PC-3 (cell line): ENCODE measurements at regions not wholly inside any gene's neighbourhood (a gene's known extent, or its start where the extent isn't known, plus 50 kb on each side); places are given as distances from the start of the nearest gene placed in this dataset.
"Not testable (repeated sequence)": the region's sequence is repeated elsewhere in the genome, so short reads cannot be mapped to it uniquely, and the experiment has no call there.

Experiments
- ATAC-seq: fragments of 200-7000 bp; cut with Tn5 transposase; 2 replicates; pipeline ENCODE4 v1.9.1; 2020; ENCODE audit warnings: mild to moderate bottlenecking, moderate library complexity
- BruUV-seq: library from RNA; stranded (reverse); fragments of 400-500 nt; replicated peaks from 2 replicates; lab custom pipeline; 2021; lab: Mats Ljungman, UMichigan
- CTCF ChIA-PET: fragments of 300-600 bp; sonication (Branson Sonifier 250); formaldehyde crosslinking; loops from one replicate; lab custom pipeline; 2022; ENCODE audit warnings: antibody characterized with exemption; lab: Charles Lee
- POLR2A ChIA-PET: fragments of 300-600 bp; sonication (Branson Sonifier 250); formaldehyde crosslinking; loops from one replicate; lab custom pipeline; 2022; ENCODE audit warnings: antibody characterized with exemption; ENCODE audit not compliant: unreplicated experiment; lab: Charles Lee
- DNase-seq: peaks from one replicate; pipeline ENCODE4 v3.0.0-alpha.2; 2015
- H2AFZ ChIP-seq: fragments of 300-600 bp; sonication (generic); 2 replicates; pipeline ENCODE4 v1.6.0; 2016; ENCODE audit warnings: antibody characterized with exemption, low read length
- H3F3A ChIP-seq: fragments of 300-600 bp; sonication (generic); one replicate; pipeline ENCODE4 v1.6.0; 2017; ENCODE audit warnings: antibody characterized with exemption, low read length, control low read depth, mild to moderate bottlenecking; ENCODE audit not compliant: unreplicated experiment
- H3K27ac ChIP-seq: fragments of 300-600 bp; sonication (generic); 2 replicates; pipeline ENCODE4 v1.5.1; 2016; ENCODE audit warnings: mild to moderate bottlenecking, low read length
- H3K27me3 ChIP-seq: fragments of 300-600 bp; sonication (generic); 2 replicates; pipeline ENCODE4 v1.6.1; 2016; ENCODE audit warnings: low read length, mixed read lengths
- H3K36me3 ChIP-seq: fragments of 300-600 bp; sonication (generic); 2 replicates; pipeline ENCODE4 v1.6.1; 2016; ENCODE audit warnings: low read depth, mixed run types, low read length, mixed read lengths
- H3K4me1 ChIP-seq: fragments of 300-600 bp; sonication (generic); 2 replicates; pipeline ENCODE4 v1.5.1; 2016; ENCODE audit warnings: low read length; ENCODE audit not compliant: insufficient read depth
- H3K4me2 ChIP-seq: fragments of 300-600 bp; sonication (generic); 2 replicates; pipeline ENCODE4 v1.6.0; 2016; ENCODE audit warnings: low read length
- H3K4me3 ChIP-seq: fragments of 300-600 bp; sonication (generic); 2 replicates; pipeline ENCODE4 v1.5.1; 2016; ENCODE audit warnings: mild to moderate bottlenecking, low read length, mixed read lengths
- H3K79me2 ChIP-seq: fragments of 300-600 bp; sonication (generic); 2 replicates; pipeline ENCODE4 v1.6.1; 2017; ENCODE audit warnings: low read length, mixed read lengths
- H3K9ac ChIP-seq: fragments of 300-600 bp; sonication (generic); 2 replicates; pipeline ENCODE4 v1.6.0; 2016; ENCODE audit warnings: mild to moderate bottlenecking, low read length
- H3K9me2 ChIP-seq: fragments of 300-600 bp; sonication (generic); replicated peaks from 2 replicates; pipeline ENCODE4 v1.6.1; 2016; ENCODE audit warnings: mixed run types, low read length, mixed read lengths
- H3K9me3 ChIP-seq: fragments of 300-600 bp; sonication (generic); 2 replicates; pipeline ENCODE4 v1.6.1; 2016; ENCODE audit warnings: low read length, mixed read lengths
- H4K20me1 ChIP-seq: fragments of 300-600 bp; sonication (generic); 2 replicates; pipeline ENCODE4 v1.6.1; 2016; ENCODE audit warnings: low read length, mixed read lengths
- EZH2 ChIP-seq: fragments of 300-600 bp; sonication (generic); IDR thresholded peaks from one replicate; pipeline ENCODE4 v1.6.1; 2017; ENCODE audit warnings: antibody characterized with exemption, mild to moderate bottlenecking, low read length; ENCODE audit not compliant: unreplicated experiment
- EZH2phosphoT487 ChIP-seq: fragments of 300-600 bp; sonication (generic); IDR thresholded peaks from 2 replicates; pipeline ENCODE4 v1.6.1; 2018; ENCODE audit warnings: mild to moderate bottlenecking, antibody characterized with exemption, low read length, borderline replicate concordance
- intact Hi-C: fragments of 100-400 bp; cut with micrococcal nuclease; formaldehyde crosslinking; loops from 2 replicates; pipeline ENCODE4 v1.9.0; 2023
- TF ChIP-seq, protein P1 (sequence below): fragments of 300-600 bp; sonication (generic); conservative IDR thresholded peaks from 2 replicates; pipeline ENCODE4 v1.5.1; 2017; ENCODE audit warnings: antibody characterized with exemption, low read depth, mild to moderate bottlenecking, low read length

DNA sequence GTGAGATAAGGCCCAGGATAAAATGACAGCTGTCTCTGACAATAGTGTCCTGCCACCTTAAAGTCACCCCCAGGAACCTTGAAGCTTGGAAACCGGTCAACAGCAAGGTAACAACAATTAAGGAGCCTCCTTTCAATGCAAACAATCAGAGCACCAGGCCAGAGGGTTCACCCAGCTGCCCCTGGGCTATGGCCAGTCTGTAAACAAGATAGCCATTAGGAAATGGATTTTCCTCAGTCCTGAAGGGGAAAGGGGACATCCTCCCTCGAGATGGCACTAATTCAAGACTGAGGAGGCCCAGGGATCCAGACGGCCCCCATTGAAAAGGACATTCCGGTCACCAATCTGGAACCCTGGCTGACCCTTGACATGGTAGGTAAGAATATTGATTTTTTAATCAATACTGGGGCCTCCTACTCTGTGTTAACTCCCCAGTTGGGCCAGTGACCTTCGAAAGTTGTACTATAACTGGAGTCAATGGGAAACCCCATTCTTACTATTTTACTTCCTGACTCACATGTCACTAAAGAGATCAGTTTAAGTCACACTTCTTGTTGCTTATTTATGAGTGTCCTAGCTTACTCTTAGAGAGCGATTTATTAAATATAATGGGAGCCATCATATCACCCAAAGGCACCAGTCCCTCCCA, 61.7 kb upstream of the CT45A1 start:
- DNase-seq = no peak
- H4K20me1 ChIP-seq = no peaks in the 10 kb centered on the region
- H3K9me3 ChIP-seq = no peaks in the 10 kb centered on the region
- no peaks in the 10 kb centered on the region for H3K79me2 ChIP-seq
- H3F3A ChIP-seq = no peaks in the 10 kb centered on the region
- no peak overlapping the region for H3K9ac ChIP-seq
- intact Hi-C loops = no loop called here
- ATAC-seq = no peak
- H3K4me3 ChIP-seq = no peak overlapping the region
- H3K27ac ChIP-seq = no peak overlapping the region
- ChIA-PET CTCF (no interaction called here), POLR2A (no interaction called here)
- no peak overlapping the region for H2AFZ ChIP-seq
- no peaks in the 10 kb centered on the region for H3K36me3 ChIP-seq
- BruUV-seq = no TSS peak
- H3K27me3 ChIP-seq = peaks cover 36% of the 10 kb centered on the region; the same call in 1 of the 2 replicates
- H3K4me1 ChIP-seq = no peaks in the 10 kb centered on the region
- H3K9me2 ChIP-seq = no peaks in the 10 kb centered on the region
- no peak overlapping the region for H3K4me2 ChIP-seq
- TF ChIP-seq, protein P1, sequence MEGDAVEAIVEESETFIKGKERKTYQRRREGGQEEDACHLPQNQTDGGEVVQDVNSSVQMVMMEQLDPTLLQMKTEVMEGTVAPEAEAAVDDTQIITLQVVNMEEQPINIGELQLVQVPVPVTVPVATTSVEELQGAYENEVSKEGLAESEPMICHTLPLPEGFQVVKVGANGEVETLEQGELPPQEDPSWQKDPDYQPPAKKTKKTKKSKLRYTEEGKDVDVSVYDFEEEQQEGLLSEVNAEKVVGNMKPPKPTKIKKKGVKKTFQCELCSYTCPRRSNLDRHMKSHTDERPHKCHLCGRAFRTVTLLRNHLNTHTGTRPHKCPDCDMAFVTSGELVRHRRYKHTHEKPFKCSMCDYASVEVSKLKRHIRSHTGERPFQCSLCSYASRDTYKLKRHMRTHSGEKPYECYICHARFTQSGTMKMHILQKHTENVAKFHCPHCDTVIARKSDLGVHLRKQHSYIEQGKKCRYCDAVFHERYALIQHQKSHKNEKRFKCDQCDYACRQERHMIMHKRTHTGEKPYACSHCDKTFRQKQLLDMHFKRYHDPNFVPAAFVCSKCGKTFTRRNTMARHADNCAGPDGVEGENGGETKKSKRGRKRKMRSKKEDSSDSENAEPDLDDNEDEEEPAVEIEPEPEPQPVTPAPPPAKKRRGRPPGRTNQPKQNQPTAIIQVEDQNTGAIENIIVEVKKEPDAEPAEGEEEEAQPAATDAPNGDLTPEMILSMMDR = no peak
- no peak for TF ChIP-seq EZH2phosphoT487
- no peak for TF ChIP-seq EZH2

DNA sequence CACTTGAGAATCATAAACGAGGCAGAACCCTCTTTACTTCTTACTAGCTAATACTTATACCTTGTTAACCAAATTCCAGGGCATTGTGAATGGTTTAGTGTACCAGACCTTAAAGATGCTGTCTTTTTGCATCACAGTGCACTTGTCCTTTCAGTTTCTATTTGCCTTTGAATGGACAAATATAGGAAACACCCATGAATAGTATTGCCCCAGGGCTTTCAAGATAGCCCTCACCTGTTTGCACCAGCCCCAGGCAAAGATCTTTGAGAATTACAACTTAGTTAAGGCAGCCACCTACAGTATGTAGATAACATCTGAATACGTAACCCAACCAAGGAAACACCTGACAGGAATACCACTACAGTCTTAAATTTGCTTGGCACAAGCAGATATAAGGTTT, 60.8 kb upstream of the CT45A1 start:
- POLR2A ChIA-PET = no interaction called here
- peaks cover 36% of the 10 kb centered on the region; the same call in 1 of the 2 replicates for H3K27me3 ChIP-seq
- no peaks in the 10 kb centered on the region for H4K20me1 ChIP-seq
- H2AFZ ChIP-seq = no peak overlapping the region
- no peaks in the 10 kb centered on the region for H3K9me2 ChIP-seq
- TF ChIP-seq, protein P1 = no peak
- TF ChIP-seq EZH2phosphoT487 (no peak), EZH2 (no peak)
- intact Hi-C loops = no loop called here
- H3K4me2 ChIP-seq = no peak overlapping the region
- H3K9me3 ChIP-seq = no peaks in the 10 kb centered on the region
- BruUV-seq = no TSS peak
- no peak overlapping the region for H3K9ac ChIP-seq
- H3K36me3 ChIP-seq = no peaks in the 10 kb centered on the region
- ATAC-seq (no peak), DNase-seq (no peak)
- CTCF ChIA-PET = no interaction called here
- no peak overlapping the region for H3K27ac ChIP-seq
- no peaks in the 10 kb centered on the region for H3F3A ChIP-seq
- no peak overlapping the region for H3K4me3 ChIP-seq
- no peaks in the 10 kb centered on the region for H3K4me1 ChIP-seq
- no peaks in the 10 kb centered on the region for H3K79me2 ChIP-seq

DNA sequence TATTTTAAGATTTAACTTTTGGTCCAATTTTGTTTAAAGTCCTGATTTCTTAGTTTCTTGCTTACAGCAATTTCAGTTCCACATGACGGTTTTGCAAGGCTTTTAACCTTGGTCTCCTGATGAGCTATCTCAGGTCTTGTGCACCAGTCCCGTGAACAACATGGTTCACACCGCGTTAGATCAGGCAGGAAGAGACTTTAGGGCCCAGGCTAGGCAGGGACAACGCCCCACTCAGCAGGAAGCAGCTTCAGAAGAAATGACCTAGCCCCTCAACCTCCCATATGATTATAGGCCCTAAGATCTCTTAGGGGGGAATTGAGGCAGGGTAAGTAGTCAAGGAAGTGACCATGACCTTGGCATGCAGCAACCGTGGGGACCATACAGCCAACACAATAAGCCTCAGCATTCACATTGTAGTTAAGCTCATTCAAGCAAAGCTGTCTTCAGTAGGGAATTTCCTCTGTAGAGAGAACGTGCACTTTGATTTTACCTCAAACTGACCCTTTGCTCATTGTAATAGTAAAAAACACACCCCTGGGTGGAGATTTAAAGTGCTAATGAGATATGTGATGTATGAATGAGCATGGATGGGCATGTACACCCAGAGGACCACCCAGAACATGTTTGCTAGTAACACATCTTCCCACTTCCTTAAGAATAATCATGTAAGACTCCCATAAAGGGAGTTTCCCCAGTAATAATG, 55.3 kb upstream of the CT45A1 start:
- H3K9me3 ChIP-seq, POLR2A ChIA-PET, H4K20me1 ChIP-seq, ATAC-seq, H2AFZ ChIP-seq, H3K36me3 ChIP-seq, H3K4me3 ChIP-seq, BruUV-seq, DNase-seq, H3K27ac ChIP-seq, H3F3A ChIP-seq, H3K9me2 ChIP-seq, H3K4me2 ChIP-seq, H3K9ac ChIP-seq, H3K4me1 ChIP-seq, intact Hi-C loops, CTCF ChIA-PET, H3K79me2 ChIP-seq: not testable (repeated sequence)
- peaks cover 10% of the 10 kb centered on the region; the same call in 1 of the 2 replicates for H3K27me3 ChIP-seq
